ENCODE measurements at regions not wholly inside any gene's neighbourhood (a gene's known extent, or its start where the extent isn't known, plus 50 kb on each side); places are given as distances from the start of the nearest gene placed in this dataset.

- no peak for DNase-seq
These were observed 643.2 kb downstream of the OTOL1 start for GRCh38 chr3:162139841-162140240.

GRCh38 chr3:162141272-162141791, 644.7 kb downstream of the OTOL1 start:
- no peak for DNase-seq

GRCh38 chr3:162142511-162142910, 645.9 kb downstream of the OTOL1 start:
- no peak for DNase-seq

- no peak for DNase-seq
These were observed 646.6 kb downstream of the OTOL1 start for GRCh38 chr3:162143180-162143579.

GRCh38 chr3:162147996-162148395, 651.4 kb downstream of the OTOL1 start:
- DNase-seq: no peak

- DNase-seq: no peak
These were observed 654.2 kb downstream of the OTOL1 start for GRCh38 chr3:162150790-162151189.

- DNase-seq: no peak
These were observed 656.0 kb downstream of the OTOL1 start for GRCh38 chr3:162152636-162153035.

GRCh38 chr3:162161595-162161994, 665.0 kb downstream of the OTOL1 start:
- DNase-seq: no peak

GRCh38 chr3:162165346-162165745, 668.7 kb downstream of the OTOL1 start:
- no peak for DNase-seq

- no peak for DNase-seq
These were observed 669.9 kb downstream of the OTOL1 start for GRCh38 chr3:162166543-162166942.

- no peak for DNase-seq
These were observed 672.1 kb downstream of the OTOL1 start for GRCh38 chr3:162168715-162169114.

GRCh38 chr3:162170581-162170980, 674.0 kb downstream of the OTOL1 start:
- DNase-seq: no peak

- no peak for DNase-seq
These were observed 675.4 kb downstream of the OTOL1 start for GRCh38 chr3:162171970-162172369.

- DNase-seq: no peak
These were observed 678.5 kb downstream of the OTOL1 start for GRCh38 chr3:162175145-162175544.

GRCh38 chr3:162175878-162176277, 679.3 kb downstream of the OTOL1 start:
- DNase-seq: no peak

- DNase-seq: no peak
These were observed 686.8 kb downstream of the OTOL1 start for GRCh38 chr3:162183440-162183839.

- no peak for DNase-seq
These were observed 695.9 kb downstream of the OTOL1 start for GRCh38 chr3:162192340-162193029.

- no peak for DNase-seq
These were observed 696.8 kb downstream of the OTOL1 start for GRCh38 chr3:162193148-162194095.

- no peak for DNase-seq
These were observed 698.5 kb downstream of the OTOL1 start for GRCh38 chr3:162195147-162195546.

GRCh38 chr3:162196964-162197363, 700.4 kb downstream of the OTOL1 start:
- DNase-seq: no peak

- DNase-seq: no peak
These were observed 704.2 kb downstream of the OTOL1 start for GRCh38 chr3:162200836-162201235.

- no peak for DNase-seq
These were observed 710.0 kb downstream of the OTOL1 start for GRCh38 chr3:162206648-162207047.

GRCh38 chr3:162211470-162211869, 714.9 kb downstream of the OTOL1 start:
- DNase-seq: no peak

- DNase-seq: no peak
These were observed 716.6 kb downstream of the OTOL1 start for GRCh38 chr3:162213196-162213595.
